ENCODE measurements at regions not wholly inside any gene's neighbourhood (a gene's known extent, or its start where the extent isn't known, plus 50 kb on each side); places are given as distances from the start of the nearest gene placed in this dataset.

DNA sequence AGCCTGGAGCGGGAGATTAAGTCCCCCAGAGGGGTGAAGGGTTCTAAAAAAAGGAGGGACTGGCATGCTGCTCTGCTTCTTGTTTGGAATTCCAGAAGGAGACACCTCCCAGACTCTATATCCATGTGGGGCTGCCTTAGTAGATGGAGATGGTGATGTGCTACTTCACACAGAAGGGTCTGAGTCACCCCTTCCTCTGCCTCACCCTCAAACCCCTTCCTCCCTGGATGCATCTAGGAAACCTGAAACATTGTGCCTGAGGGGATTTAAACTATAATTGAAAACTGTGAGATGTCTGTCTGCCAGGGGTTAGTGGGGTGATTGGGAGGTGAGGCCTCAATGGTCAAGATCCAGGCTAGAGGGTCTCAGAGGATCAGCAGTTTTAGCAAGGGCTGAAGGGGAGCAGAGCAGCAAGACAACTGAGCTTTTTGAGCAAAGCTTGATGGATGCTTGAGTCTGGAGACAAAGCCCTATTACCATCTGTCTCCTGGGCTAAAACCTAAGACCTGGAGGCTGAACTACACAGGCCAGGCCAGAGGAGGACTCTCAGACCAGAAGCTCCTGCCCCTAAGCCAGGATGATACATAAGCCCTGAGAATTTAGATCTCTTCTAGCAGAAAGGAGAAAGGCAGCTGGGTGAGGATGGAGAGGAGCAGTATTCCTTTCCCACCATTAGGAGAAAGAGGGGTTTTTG lies 314.7 kb upstream of the ATP2B1 start:
- Mint-ChIP-seq H3K27ac (no peak overlapping the region), H3K36me3 (ENCODE audit: low read depth) (no peaks in the 10 kb centered on the region), H3K4me3 (no peak overlapping the region), H3K4me1 (peaks cover 10% of the 10 kb centered on the region), H3K27me3 (ENCODE audit: low read depth, poor library complexity) (peaks cover 7% of the 10 kb centered on the region), H3K9me3 (no peaks in the 10 kb centered on the region)
- TF ChIP-seq, protein P1, sequence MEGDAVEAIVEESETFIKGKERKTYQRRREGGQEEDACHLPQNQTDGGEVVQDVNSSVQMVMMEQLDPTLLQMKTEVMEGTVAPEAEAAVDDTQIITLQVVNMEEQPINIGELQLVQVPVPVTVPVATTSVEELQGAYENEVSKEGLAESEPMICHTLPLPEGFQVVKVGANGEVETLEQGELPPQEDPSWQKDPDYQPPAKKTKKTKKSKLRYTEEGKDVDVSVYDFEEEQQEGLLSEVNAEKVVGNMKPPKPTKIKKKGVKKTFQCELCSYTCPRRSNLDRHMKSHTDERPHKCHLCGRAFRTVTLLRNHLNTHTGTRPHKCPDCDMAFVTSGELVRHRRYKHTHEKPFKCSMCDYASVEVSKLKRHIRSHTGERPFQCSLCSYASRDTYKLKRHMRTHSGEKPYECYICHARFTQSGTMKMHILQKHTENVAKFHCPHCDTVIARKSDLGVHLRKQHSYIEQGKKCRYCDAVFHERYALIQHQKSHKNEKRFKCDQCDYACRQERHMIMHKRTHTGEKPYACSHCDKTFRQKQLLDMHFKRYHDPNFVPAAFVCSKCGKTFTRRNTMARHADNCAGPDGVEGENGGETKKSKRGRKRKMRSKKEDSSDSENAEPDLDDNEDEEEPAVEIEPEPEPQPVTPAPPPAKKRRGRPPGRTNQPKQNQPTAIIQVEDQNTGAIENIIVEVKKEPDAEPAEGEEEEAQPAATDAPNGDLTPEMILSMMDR (IDR thresholded peaks at IDR 0.05): no peak
- DNase-seq: no peak

DNA sequence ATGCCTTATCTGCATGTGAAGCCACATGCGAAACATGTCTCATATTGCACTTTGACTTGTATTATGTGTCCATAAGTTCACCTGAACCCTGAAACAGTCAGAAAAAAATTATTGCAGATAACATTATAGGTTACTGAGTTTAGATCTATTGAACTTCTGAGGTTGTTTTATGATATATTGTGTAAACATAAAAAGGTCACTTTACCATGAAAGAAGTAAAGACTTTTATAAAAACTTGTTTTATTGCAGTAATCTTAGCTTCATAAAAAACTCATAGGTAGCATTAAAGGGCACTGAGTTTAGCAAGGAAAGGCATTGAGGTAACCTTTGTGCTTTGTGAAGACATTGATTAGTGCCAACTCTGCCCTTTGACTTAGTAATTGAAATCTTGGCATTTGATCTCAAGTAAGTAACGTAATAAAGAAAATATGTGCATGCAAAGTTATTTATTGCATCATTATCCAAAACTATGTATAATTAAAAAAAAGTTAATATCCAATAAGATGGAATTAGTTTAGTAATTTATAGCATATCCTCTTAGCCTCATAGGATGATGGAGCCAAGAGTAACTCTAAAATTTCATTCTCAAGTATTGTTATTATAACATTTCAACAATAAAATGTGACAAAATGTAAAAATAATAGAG lies 313.3 kb upstream of the ATP2B1 start:
- no peak overlapping the region for H3K27ac Mint-ChIP-seq
- no peaks in the 10 kb centered on the region for H3K36me3 Mint-ChIP-seq (ENCODE audit: low read depth)
- TF ChIP-seq, protein P1 (IDR thresholded peaks at IDR 0.05): no peak
- peaks cover 7% of the 10 kb centered on the region for H3K27me3 Mint-ChIP-seq (ENCODE audit: low read depth, poor library complexity)
- H3K9me3 Mint-ChIP-seq: no peaks in the 10 kb centered on the region
- H3K4me1 Mint-ChIP-seq: peaks cover 6% of the 10 kb centered on the region
- no peak overlapping the region for H3K4me3 Mint-ChIP-seq
- no peak for DNase-seq

DNA sequence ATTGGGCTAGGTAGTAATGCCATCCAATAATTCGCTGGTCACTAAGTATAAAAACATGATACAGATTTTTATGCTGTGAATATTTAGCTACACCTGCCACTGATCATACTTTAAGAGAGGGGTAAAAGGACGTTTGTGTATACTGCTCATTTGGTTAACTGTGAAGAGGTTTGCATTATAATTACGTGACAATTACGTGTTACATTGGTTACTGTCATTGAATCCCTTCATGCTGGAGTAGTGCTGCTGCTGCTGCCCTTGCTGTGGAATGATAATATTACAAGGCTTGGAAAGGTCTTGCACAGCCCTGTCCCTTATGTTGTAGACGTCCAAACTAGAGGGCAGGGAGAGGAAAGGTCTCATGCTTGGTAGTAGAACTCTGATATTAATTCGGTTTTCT lies 312.2 kb upstream of the ATP2B1 start:
- TF ChIP-seq, protein P1 (IDR thresholded peaks at IDR 0.05): no peak
- no peaks in the 10 kb centered on the region for H3K36me3 Mint-ChIP-seq (ENCODE audit: low read depth)
- no peak for DNase-seq
- no peaks in the 10 kb centered on the region for H3K9me3 Mint-ChIP-seq
- peaks cover 6% of the 10 kb centered on the region for H3K4me1 Mint-ChIP-seq
- H3K27me3 Mint-ChIP-seq (ENCODE audit: low read depth, poor library complexity): peaks cover 7% of the 10 kb centered on the region
- H3K27ac Mint-ChIP-seq: no peak overlapping the region
- H3K4me3 Mint-ChIP-seq: no peak overlapping the region

DNA sequence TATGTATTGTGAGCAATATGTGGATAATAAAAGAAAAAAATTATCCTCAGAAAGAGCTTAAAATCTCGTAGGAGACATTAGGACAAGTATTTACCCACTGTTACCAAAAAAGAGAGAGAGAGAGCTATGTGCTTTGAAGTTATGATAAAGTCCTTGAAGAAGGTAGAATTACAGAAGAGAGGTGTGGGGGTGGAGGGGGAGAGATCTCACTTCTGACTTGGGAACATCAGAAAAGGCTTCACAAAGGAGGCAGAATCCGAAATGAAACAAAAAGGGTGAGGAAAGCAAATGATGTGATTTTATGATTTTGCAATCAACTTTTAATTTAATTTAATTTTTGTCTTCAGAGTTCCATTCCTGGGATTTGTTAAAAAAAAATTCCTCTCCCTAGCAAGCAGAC lies 311.8 kb upstream of the ATP2B1 start:
- H3K4me1 Mint-ChIP-seq: peaks cover 6% of the 10 kb centered on the region

DNA sequence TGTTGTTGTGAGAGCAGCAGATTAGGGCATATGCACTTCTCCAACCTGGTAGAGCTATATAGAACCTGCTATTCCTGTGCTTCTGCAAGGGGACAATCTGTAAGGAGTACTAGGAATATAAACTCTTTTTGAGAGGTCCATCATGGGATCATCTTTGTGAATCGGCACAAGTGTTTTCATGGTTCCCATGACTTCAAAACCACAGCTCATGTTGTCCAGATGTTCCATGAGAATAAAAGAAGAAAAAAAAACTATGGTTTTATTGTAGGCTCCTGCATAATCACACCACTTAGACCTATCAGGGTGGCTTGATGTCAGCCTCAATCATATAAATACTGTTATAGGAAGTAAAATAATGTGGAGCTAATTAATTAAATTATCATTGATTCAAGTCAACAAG lies 311.4 kb upstream of the ATP2B1 start:
- H3K27me3 Mint-ChIP-seq (ENCODE audit: low read depth, poor library complexity): peaks cover 9% of the 10 kb centered on the region
- no peak overlapping the region for H3K27ac Mint-ChIP-seq
- no peak overlapping the region for H3K4me3 Mint-ChIP-seq
- TF ChIP-seq, protein P1 (IDR thresholded peaks at IDR 0.05): no peak
- H3K4me1 Mint-ChIP-seq: peaks cover 6% of the 10 kb centered on the region
- no peaks in the 10 kb centered on the region for H3K9me3 Mint-ChIP-seq
- DNase-seq: no peak
- H3K36me3 Mint-ChIP-seq (ENCODE audit: low read depth): no peaks in the 10 kb centered on the region

More for the DNA sequence above, 311.8 kb upstream of the ATP2B1 start:
- Mint-ChIP-seq H3K36me3 (ENCODE audit: low read depth) (no peaks in the 10 kb centered on the region), H3K4me3 (no peak overlapping the region), H3K27ac (no peak overlapping the region), H3K27me3 (ENCODE audit: low read depth, poor library complexity) (peaks cover 7% of the 10 kb centered on the region), H3K9me3 (no peaks in the 10 kb centered on the region)
- DNase-seq: no peak
- TF ChIP-seq, protein P1 (IDR thresholded peaks at IDR 0.05): no peak

DNA sequence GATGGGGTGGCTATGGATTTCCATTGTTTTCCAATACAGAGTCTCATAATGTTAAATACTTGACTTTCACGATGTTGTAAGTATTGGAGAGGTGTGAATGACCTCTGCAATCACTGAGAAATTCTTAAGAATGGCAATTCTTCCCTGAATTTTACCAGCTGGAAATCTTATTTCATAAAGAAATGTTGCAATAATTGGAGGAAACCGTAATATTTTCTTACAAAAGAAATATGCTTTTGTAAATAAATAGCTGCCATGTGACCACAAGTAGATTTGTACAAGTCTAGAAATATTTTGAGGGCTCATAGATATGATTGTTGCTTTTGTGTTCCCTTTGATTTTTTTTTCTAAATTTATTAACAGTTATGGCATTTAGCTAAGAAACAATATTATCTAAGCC lies 308.7 kb upstream of the ATP2B1 start:
- no peak overlapping the region for H3K4me3 Mint-ChIP-seq
- no peak overlapping the region for H3K27ac Mint-ChIP-seq
- TF ChIP-seq, protein P1 (IDR thresholded peaks at IDR 0.05): no peak
- H3K36me3 Mint-ChIP-seq (ENCODE audit: low read depth): no peaks in the 10 kb centered on the region
- H3K4me1 Mint-ChIP-seq: peaks cover 6% of the 10 kb centered on the region
- DNase-seq: no peak
- H3K9me3 Mint-ChIP-seq: no peaks in the 10 kb centered on the region
- H3K27me3 Mint-ChIP-seq (ENCODE audit: low read depth, poor library complexity): peaks cover 6% of the 10 kb centered on the region

Data from nephron progenitor cell (in vitro differentiated cells).